HepG2 (cell line): ENCODE measurements at regions not wholly inside any gene's neighbourhood (a gene's known extent, or its start where the extent isn't known, plus 50 kb on each side); places are given as distances from the start of the nearest gene placed in this dataset.

Experiments
- ATAC-seq: fragments of 200-7000 bp; cut with Tn5 transposase; 3 replicates; pipeline ENCODE4 v1.9.1; 2020; ENCODE audit warnings: mild to moderate bottlenecking, moderate library complexity
- BruUV-seq: library from RNA; stranded (reverse); fragments of 400-500 nt; replicated peaks from 2 replicates; lab custom pipeline; 2021; lab: Mats Ljungman, UMichigan
- CTCF ChIA-PET: fragments of 300-600 bp; formaldehyde crosslinking; extraction: SDS; loops from one replicate; lab custom pipeline; 2021; ENCODE audit warnings: low total read pairs, inconsistent platforms, low intra/inter-chr PET ratio; lab: Yijun Ruan, JAX
- POLR2A ChIA-PET: fragments of 350-600 bp; sonication (Branson Sonifier 250); formaldehyde crosslinking; loops from one replicate; lab custom pipeline; 2020; ENCODE audit warnings: antibody characterized with exemption, inconsistent platforms; lab: Yijun Ruan, JAX
- DNase-seq: peaks from one replicate; pipeline ENCODE4 v3.0.0-alpha.2; 2015; ENCODE audit warnings: low spot score
- FAIRE-seq: peaks from 3 replicates; lab custom pipeline; 2011; peaks lifted over from hg19 to GRCh38; lab: Jason Lieb, UNC
- H2AFZ ChIP-seq: one replicate; pipeline ENCODE4 v1.6.1; 2011; ENCODE audit warnings: low read length, inconsistent platforms
- H3K27ac ChIP-seq: fragments of 300-600 bp; 3 replicates; pipeline ENCODE4 v1.8.0; 2011; ENCODE audit warnings: mixed run types, mild to moderate bottlenecking, mixed read lengths, low read length, inconsistent platforms; ENCODE audit not compliant: insufficient read depth; ENCODE audit errors: extremely low read length
- H3K27me3 ChIP-seq, 2 experiments: fragments of 200-600 bp in 1 of 2; 2 replicates in 1 of 2; 3 replicates in 1 of 2; pipeline versions ENCODE4 v1.6.0 to v1.8.0; 2011; ENCODE audit warnings: low read length in 2 of 2, mild to moderate bottlenecking in 2 of 2, moderate library complexity in 2 of 2, inconsistent platforms in 1 of 2; ENCODE audit not compliant: insufficient read depth in 2 of 2, control insufficient read depth in 1 of 2
- H3K36me3 ChIP-seq, 2 experiments: fragments of 200-600 bp in 1 of 2; replicated peaks in 1 of 2; 2 replicates in 1 of 2; 3 replicates in 1 of 2; pipeline versions ENCODE4 v1.5.1 to v1.8.0; 2011; ENCODE audit warnings: low read length in 2 of 2, inconsistent platforms in 1 of 2; ENCODE audit not compliant: insufficient read depth in 2 of 2, control insufficient read depth in 1 of 2
- H3K4me1 ChIP-seq: 2 replicates; pipeline ENCODE4 v1.5.1; 2012; ENCODE audit warnings: low read length, inconsistent platforms; ENCODE audit not compliant: insufficient read depth
- H3K4me2 ChIP-seq: 2 replicates; pipeline ENCODE4 v1.6.0; 2011; ENCODE audit warnings: low read depth, low read length, inconsistent platforms
- H3K4me3 ChIP-seq, 3 experiments: fragments of 200-600 bp in 1 of 3; sonication (generic), shearing (Covaris generic) in 1 of 3; replicated peaks in 1 of 3; 2 replicates each; pipeline ENCODE4 v1.5.1; 2011 to 2016; ENCODE audit warnings: low read length in 3 of 3, inconsistent platforms in 2 of 3, low read depth in 2 of 3, mild to moderate bottlenecking in 2 of 3, control low read depth in 1 of 3, mixed read lengths in 1 of 3; ENCODE audit not compliant: insufficient read depth in 1 of 3
- H3K79me2 ChIP-seq: one replicate; pipeline ENCODE4 v1.6.1; 2011; ENCODE audit warnings: low read length, inconsistent platforms; ENCODE audit not compliant: insufficient read depth
- H3K9ac ChIP-seq: 2 replicates; pipeline ENCODE4 v1.6.0; 2011; ENCODE audit warnings: mild to moderate bottlenecking, low read depth, low read length, inconsistent platforms; ENCODE audit not compliant: insufficient read depth
- H3K9me3 ChIP-seq: 2 replicates; pipeline ENCODE4 v1.5.1; 2012; ENCODE audit warnings: mild to moderate bottlenecking, low read length
- H4K20me1 ChIP-seq: 2 replicates; pipeline ENCODE4 v1.6.0; 2011; ENCODE audit warnings: inconsistent platforms, mild to moderate bottlenecking, low read length, moderate library complexity; ENCODE audit not compliant: insufficient read depth
- ETV6 ChIP-seq: sonication (generic); formaldehyde crosslinking; conservative IDR thresholded peaks from 2 replicates; pipeline ENCODE4 v1.4.0; 2020; ENCODE audit warnings: missing genetic modification reagents
- MIER2 ChIP-seq: IDR thresholded peaks from 2 replicates; pipeline ENCODE4 v1.6.1; 2016; ENCODE audit warnings: missing biosample characterization, missing genetic modification reagents
- PBX2 ChIP-seq: IDR thresholded peaks from 2 replicates; pipeline ENCODE4 v1.6.1; 2016; ENCODE audit warnings: control low read depth
- U2AF2 ChIP-seq: fragments of 200-400 bp; formaldehyde crosslinking; IDR thresholded peaks from 2 replicates; pipeline ENCODE4 v1.6.1; 2017; ENCODE audit warnings: low read depth, mild to moderate bottlenecking, low read length
- ZBTB14 ChIP-seq: sonication (generic); formaldehyde crosslinking; IDR thresholded peaks from 2 replicates; pipeline ENCODE4 v1.4.0; 2020; ENCODE audit warnings: missing genetic modification reagents
- ZBTB43 ChIP-seq: sonication (generic); formaldehyde crosslinking; conservative IDR thresholded peaks from 2 replicates; pipeline ENCODE4 v1.4.0; 2020; ENCODE audit warnings: missing genetic modification reagents
- ZBTB49 ChIP-seq: sonication (generic); formaldehyde crosslinking; IDR thresholded peaks from 2 replicates; pipeline ENCODE4 v1.4.0; 2020; ENCODE audit warnings: missing genetic modification reagents, borderline replicate concordance
- ZEB1 ChIP-seq: IDR thresholded peaks from 2 replicates; pipeline ENCODE4 v1.6.1; 2012; ENCODE audit warnings: mild to moderate bottlenecking, low read depth, inconsistent platforms; ENCODE audit not compliant: insufficient replicate concordance
- ZNF33B ChIP-seq: sonication (generic); formaldehyde crosslinking; IDR thresholded peaks from 2 replicates; pipeline ENCODE4 v1.5.1; 2020; ENCODE audit warnings: mild to moderate bottlenecking, missing genetic modification reagents
- ZNF501 ChIP-seq: sonication (generic); formaldehyde crosslinking; IDR thresholded peaks from 2 replicates; pipeline ENCODE4 v1.5.1; 2020; ENCODE audit warnings: mild to moderate bottlenecking, moderate library complexity, missing genetic modification reagents
- WGBS: methylation state at CpG from one replicate; pipeline ENCODE4 v1.1.6; 2017; ENCODE audit warnings: low lambda C conversion rate; 5-methylcytosine and 5-hydroxymethylcytosine counted together
- in situ Hi-C: cut with HindIII; loops from 2 replicates; pipeline ENCODE4 v1.10.0; 2017; ENCODE audit warnings: low pct_unique_long_range_greater_than_20kb; ENCODE audit not compliant: extremely low pct_ligation_motif_present
- intact Hi-C: fragments of 100-400 bp; cut with micrococcal nuclease; formaldehyde crosslinking; loops from one replicate; pipeline ENCODE4 v1.10.0; 2022; ENCODE audit not compliant: unreplicated experiment
- TF ChIP-seq, protein P1 (sequence below): IDR thresholded peaks from 2 replicates; pipeline ENCODE4 v1.6.1; 2012; ENCODE audit warnings: inconsistent platforms

DNA sequence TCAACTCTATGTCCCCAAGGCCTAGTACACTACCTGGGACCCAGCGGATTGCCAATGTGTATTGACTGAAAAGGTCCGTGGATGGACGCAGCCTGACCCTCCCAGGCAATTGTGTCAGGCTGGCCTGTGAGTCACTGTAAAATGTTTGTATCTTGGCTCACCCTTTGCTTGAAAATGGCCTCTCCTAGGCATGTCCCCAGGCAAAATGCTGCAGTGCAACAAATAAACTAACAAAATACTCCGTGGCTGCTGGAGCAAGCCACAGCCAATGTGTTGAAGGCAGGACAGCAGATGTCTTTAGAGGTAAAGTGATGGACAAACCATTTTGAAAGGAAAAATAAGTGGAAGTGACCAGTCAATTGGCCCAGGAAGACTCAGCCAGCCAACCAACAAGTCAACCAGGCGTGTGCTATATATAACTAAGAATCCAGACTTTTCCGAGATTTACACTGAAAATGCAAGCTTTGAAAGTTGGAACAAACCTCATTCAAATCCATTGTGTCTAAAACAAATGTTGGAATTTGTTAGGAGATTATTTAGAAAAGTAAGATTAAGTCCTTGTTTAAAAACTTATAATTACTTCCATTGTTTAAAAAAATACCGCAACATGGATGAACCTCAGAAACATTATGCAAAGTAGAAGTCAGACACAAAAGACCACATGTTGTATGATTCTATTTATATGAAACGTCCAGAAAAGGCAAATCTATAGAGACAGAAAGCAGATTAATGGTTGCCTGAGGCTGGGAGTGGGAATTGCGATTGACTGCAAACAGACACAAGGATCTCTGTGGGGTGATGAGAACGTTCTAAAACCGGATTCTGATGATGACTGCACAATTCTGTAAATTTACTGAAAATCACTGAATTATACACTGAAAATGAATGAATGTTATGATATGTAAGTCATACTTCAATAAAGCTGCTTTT, 191.2 kb downstream of the TLE3 start:
- no peaks in the 10 kb centered on the region for H3K79me2 ChIP-seq
- H3K4me1 ChIP-seq = no peaks in the 10 kb centered on the region
- no peak overlapping the region for H2AFZ ChIP-seq
- peaks cover 0 to 11% of the 10 kb centered on the region in 2 experiments; a peak in 2 of 5 replicates for H3K27me3 ChIP-seq
- DNase-seq (no peak), ATAC-seq (no peak), FAIRE-seq (no peak)
- no peak overlapping the region for H3K4me3 ChIP-seq
- intact Hi-C loops = no loop called here
- POLR2A ChIA-PET = no interaction called here
- no peak overlapping the region for H3K9ac ChIP-seq
- no peaks in the 10 kb centered on the region for H4K20me1 ChIP-seq
- in situ Hi-C loops = no loop called here
- CTCF ChIA-PET = no interaction called here
- H3K4me2 ChIP-seq = no peak overlapping the region
- H3K27ac ChIP-seq = no peak overlapping the region
- no peaks in the 10 kb centered on the region for H3K36me3 ChIP-seq
- no peaks in the 10 kb centered on the region for H3K9me3 ChIP-seq
- WGBS = 29% methylated on average over 11 of the region's 11 CpGs
- BruUV-seq = no TSS peak
- TF ChIP-seq, protein P1, sequence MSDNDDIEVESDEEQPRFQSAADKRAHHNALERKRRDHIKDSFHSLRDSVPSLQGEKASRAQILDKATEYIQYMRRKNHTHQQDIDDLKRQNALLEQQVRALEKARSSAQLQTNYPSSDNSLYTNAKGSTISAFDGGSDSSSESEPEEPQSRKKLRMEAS = no peak
- TF ChIP-seq, all 625 proteins: peak for 0

GRCh38 chr15:69908060-69908459, 189.7 kb downstream of the TLE3 start:
- Histone ChIP-seq H2AFZ (no peak overlapping the region), H3K9me3 (no peaks in the 10 kb centered on the region), H3K4me1 (no peaks in the 10 kb centered on the region), H3K9ac (no peak overlapping the region), H4K20me1 (no peaks in the 10 kb centered on the region), H3K79me2 (no peaks in the 10 kb centered on the region), H3K4me3 (no peak overlapping the region), H3K27ac (no peak overlapping the region), H3K4me2 (no peak overlapping the region), H3K27me3 (peaks cover 0 to 13% of the 10 kb centered on the region in 2 experiments; a peak in 2 of 5 replicates), H3K36me3 (no peaks in the 10 kb centered on the region)
- CTCF ChIA-PET = no interaction called here
- 0% methylated on average over 1 of the region's 1 CpG for WGBS
- POLR2A ChIA-PET = no interaction called here
- intact Hi-C loops = no loop called here
- FAIRE-seq (no peak), DNase-seq (no peak), ATAC-seq (no peak)
- in situ Hi-C loops = no loop called here
- no TSS peak for BruUV-seq
- TF ChIP-seq ZBTB49 (CRISPR knock-in tag) (no peak), ZEB1 (no peak), ZNF501 (CRISPR knock-in tag) (no peak), MIER2 (CRISPR knock-in tag) (no peak), ETV6 (CRISPR knock-in tag) (no peak), ZNF33B (CRISPR knock-in tag) (no peak), PBX2 (CRISPR knock-in tag) (no peak), ZBTB14 (CRISPR knock-in tag) (no peak), ZBTB43 (no peak), U2AF2 (no peak)
